NOMO-1 treated with dmso at 0.1 percent for 144 hours (cell line): ENCODE measurements at regions not wholly inside any gene's neighbourhood (a gene's known extent, or its start where the extent isn't known, plus 50 kb on each side); places are given as distances from the start of the nearest gene placed in this dataset.
"Not testable (repeated sequence)": the region's sequence is repeated elsewhere in the genome, so short reads cannot be mapped to it uniquely, and the experiment has no call there.

Experiments
- DNase-seq: peaks from one replicate; lab custom pipeline; 2025; ENCODE audit not compliant: unreplicated experiment; lab: John Stamatoyannopoulos, UW

DNA sequence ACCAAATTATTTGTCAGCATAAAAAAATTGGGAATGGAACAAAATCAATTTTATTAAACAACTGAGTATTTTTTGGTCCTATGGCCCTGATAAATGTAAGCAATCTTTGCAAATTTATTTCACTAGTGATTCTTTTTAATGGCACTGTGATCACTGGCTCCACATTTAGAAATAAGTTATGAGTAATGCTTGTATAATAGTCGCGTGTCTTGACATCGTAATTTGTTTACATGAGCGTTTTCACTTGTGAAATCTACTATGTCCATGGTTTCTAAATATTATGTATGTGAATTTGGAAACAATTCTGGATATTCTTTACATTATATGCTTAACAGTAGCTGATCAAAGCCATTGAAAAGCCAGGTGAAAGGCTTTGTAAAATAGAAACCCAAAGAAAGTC, 817.5 kb downstream of the EFNA5 start:
- DNase-seq, result no peak

DNA sequence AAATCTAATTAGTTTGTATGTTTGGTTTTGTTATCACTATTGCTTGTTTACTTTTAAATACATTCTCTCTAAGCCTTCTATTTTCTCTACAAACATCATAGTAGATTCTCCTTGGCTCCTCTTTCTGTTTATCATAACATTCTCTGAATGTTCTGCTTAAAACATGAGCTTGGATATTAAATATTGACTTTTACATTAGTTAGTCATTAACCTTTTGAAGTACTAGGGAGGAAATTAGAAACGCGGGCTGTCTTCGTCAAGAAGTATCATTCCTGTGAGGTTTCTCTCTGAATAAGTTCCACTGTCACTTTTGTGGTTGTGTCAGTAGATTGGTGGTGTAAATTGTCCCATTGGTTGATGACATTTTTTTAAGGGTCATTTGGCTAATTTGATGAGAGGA, 821.5 kb downstream of the EFNA5 start:
- no peak for DNase-seq

DNA sequence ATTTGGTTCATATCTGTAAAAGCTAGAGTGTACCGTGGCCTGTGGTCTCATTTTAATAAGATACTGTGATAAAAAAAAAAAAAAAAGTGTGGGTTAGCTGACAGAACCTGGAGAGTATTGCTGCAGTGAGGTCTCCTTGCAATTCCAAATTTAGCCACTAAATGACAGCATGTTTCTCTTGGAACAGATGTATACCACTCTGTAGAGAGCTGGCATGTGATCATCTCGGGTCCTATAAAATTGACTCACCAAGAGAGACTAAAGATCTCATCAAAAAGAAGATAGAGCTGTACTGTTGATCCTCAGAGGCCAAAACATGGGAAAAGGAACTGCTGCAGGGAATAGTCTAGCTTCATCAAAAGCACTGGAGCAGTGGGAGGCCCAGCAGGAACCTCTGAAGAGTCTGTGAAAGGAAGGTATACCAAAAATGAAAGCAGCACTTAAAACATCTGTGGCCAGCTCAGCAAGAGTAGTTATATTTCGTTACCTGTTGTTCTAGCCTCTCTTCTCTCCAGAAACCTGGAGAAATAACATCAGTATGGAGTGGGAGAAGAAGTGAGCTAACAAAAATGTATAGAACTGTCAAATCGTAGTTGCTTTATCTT, 826.8 kb downstream of the EFNA5 start:
- no peak for DNase-seq

DNA sequence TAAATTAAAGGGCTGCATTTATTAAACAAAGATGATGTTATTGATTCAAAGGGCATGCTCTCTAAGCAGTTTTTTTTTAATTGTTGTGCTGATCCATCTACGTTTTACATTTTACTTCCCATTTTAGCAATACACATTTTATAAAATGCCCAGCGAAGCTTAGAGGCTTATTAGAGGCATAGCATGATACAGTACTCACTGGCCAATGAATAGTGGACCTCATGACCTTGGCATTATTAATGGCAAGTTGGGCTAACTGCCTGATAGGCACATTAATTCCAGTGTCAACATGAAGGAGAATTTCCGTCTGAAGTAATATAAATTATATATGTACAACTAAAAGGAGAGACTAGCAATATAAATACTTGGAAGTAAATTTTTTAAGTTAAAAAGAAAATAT, 837.2 kb downstream of the EFNA5 start:
- no peak for DNase-seq

DNA sequence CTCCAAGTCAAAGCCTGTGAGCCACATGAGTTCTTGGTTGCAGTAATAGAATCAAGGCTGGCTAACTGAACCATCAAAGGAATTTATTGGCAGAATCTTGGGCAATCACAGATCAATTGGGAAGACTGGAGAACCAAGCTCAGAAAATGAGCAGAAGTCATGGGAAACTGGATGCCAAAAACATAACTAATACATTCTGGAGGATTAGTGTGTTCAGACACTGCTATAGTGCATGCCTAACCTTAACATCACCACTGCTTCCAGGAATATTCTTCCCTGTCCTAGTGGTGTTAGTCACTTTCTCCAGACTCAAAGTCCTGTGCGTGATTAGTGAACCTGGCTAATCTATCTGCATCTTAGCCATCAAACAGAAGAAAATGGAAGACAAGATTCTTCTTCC, 843.7 kb downstream of the EFNA5 start:
- DNase-seq, result no peak

DNA sequence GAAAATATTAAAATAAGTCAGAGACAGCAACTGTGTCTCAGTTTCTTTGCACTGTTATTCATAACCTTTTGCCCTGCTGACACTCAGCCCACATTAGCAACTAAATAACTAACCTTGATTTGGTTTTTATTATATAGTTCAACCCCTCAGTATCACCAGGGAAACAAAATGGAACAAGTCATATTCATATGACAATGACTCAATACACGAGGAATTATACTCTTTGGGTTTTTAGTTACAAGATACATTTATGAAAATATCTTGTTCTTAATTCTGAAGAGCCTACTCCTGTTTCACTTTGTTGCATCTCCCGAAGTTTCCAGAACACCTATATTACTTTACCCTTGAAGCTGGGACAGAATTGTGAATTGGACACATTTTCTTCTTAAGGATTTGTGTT, 845.4 kb downstream of the EFNA5 start:
- no peak for DNase-seq

DNA sequence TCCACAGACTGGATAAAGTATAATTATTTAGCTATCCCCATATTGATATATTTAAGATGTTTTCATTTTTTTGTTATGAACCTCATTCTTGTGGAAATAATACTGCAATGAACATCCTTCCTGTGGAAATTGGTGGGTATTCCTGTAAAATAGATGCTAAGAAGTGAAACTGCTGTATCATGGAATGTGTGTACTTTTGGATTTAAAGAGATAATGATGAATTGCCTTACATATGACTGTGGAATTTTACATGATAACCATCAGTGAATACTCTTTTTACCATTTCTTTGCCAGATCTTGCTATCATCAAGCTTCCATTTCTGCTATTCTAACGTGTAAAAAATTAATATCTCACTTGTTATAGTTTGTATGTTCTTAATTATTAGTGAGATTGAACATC, 847.9 kb downstream of the EFNA5 start:
- DNase-seq, result no peak

DNA sequence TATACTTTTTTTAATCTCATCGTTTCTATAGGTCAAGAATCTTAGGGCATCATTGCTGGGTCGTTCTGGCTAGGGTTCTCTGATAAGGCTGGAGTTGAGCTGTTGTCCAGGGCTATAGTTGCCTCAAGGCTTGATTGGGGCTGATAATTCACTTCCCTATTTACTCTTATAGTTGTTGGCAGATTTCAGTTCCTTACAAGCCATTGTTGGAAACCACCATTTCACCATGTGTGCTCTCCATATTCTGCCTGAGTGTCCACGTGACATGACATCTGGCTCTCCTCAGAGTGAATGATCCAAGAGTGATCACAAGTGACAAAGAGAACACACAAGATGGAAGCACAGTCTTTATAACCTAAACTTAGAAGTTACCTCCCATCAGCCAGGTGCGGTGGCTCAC, 852.2 kb downstream of the EFNA5 start:
- DNase-seq, result no peak

DNA sequence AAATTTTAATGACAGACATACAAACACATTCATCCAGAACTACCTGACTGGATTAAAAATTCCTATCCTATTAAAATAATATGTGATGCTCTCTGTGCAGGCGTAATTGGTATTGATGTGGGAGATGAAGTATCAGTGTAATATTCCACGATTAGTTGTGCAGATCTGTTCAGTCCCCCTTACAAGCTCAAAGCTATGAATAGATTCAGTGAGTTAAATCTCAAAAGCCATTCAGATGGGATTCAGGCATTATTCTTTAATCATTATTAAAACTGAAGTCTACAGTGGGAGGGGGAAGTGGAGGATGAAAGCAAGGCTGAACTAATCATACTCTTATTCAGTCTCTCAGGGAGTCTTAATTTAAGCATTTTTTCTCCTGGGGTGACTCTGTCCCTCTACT, 855.8 kb downstream of the EFNA5 start:
- DNase-seq, result no peak

DNA sequence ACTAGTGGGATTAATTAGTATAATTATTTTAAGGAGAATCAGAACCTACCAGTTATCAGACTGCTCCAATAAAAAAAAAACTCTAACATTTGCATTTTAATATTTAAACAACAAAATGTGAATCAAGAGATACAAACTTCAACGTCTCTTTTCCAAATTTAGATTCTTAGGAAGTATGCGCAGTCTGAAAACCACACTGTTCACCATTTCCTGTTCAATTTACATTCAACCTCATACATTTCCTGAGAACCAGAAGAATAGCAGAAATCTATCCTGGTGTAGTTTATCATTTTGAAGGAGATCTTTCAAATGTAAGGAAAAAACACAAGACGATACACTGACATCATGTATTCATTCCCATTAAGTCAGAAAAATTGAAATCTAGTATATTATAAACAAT, 869.2 kb downstream of the EFNA5 start:
- no peak for DNase-seq

DNA sequence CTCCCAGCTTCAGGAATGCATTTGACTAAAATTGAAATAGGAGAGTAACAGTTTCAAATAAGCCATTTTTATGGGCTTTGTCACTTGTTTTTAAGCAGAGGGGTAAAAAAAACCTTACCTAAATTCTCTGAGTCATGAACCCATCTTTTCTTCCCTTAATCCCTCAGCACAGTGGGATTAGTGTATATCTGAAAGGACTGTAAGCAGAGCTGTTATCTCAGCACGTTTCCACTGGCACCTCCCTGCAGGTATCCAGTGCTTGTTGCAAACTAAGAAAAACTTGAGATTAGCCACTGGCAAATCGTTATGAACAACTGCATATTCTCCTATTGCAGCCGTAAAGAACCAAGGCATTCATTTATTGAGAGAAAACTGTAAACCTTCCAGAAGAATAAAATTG, 872.7 kb downstream of the EFNA5 start:
- DNase-seq, result no peak

DNA sequence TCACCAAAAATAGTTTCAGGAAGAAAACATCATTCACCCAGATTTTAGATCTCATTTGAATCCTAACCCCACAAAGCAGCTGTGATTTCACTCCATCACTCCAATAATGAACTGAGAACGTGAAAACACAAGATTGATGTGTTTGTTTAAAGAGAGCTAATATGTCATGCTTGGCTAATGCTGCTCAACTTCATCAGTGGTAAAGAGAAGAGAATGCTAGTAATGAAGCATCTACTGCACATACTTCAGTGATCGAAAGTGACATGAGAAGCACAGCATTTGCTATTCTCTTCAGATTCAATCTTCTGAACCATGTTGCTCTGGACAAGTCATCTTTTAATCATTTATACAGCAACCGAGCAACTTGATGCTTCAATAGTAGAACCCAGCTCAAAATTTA, 874.7 kb downstream of the EFNA5 start:
- no peak for DNase-seq

DNA sequence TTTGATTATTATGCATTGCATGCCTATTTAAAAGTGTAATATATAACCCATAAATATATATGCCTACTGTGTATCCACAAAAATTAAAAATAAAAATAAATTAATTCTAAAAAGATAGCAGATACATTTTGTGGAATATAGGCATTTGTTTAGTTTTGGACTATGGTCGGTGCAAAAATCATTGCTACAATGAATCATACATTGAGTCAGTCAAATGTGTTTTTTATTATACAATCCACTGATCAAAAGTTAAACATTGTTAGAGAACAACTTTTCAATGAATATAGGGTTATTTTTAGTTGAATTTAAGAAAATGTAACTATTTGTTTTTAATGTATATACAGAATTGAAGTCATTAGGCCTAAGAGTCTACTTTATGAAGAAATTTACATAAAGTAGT, 885.9 kb downstream of the EFNA5 start:
- no peak for DNase-seq

DNA sequence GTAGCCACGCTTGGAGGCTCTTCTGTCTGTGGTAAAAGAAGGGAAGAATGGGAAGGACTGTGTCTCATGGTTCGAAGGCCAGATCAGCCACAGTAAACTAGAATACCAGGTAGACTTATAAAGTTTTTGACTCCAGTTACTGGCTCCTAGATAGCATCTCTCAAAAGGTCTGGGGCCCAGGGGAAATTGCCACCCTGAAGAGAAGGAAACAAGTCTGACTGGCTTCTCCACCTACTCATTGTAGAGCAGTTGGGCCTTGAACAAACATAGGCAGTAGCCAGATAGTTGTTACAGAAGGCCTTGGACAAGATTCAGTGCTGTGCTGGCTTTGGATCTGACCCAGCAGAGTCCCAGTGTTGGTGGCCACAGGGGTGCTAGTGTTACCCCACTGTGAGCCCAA, 890.4 kb downstream of the EFNA5 start:
- DNase-seq, result no peak

DNA sequence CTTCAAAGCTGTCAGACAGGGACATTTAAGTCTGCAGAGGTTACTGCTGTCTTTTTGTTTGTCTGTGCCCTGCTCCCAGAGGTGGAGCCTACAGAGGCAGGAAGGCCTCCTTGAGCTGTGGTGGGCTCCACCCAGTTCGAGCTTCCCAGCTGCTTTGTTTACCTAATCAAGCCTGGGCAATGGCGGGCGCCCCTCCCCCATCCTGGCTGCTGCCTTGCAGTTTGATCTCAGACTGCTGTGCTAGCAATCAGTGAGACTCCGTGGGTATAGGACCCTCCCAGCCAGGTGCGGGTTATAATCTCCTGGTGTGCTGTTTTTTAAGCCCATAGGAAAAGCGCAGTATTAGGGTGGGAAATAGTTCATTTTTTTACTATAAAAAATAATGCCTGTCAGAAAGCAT, 894.2 kb downstream of the EFNA5 start:
- not testable (repeated sequence) for DNase-seq

DNA sequence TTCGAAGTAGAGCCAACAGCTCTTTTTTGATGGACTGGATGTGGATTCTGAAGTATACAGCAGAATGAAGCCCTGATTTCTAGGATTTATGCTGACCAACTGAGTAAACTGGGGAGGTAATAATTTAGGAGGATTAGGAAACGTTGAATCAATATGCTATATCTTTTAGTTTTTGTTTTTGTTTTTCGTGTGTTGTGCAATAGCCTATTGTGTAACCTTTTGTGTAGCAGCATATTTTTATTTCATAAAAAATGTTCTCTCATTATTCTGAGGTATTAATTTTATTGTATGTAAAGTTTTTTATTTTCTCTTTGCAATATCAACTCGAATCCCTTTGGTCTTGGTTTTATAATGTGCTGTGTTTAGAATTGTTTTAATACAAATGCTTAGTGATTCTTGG, 902.3 kb downstream of the EFNA5 start:
- DNase-seq, result no peak

DNA sequence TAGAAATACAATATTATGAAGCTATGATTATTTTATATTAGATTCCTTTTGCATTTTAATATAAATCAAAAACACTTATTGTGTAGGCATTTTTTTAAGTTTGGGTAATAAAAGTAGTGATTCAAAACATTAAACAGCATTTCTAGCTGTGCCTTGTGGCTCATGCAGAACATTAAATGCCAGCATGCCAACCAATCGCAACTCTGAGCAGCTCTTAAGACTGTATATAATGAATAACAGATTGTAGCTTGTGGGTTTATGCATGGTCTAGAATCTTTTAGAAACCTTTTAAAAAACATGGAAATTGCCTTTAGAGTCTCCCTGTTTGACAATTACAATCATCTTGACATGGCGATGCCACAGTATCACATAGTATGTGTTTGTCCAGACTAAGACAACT, 903.8 kb downstream of the EFNA5 start:
- no peak for DNase-seq

DNA sequence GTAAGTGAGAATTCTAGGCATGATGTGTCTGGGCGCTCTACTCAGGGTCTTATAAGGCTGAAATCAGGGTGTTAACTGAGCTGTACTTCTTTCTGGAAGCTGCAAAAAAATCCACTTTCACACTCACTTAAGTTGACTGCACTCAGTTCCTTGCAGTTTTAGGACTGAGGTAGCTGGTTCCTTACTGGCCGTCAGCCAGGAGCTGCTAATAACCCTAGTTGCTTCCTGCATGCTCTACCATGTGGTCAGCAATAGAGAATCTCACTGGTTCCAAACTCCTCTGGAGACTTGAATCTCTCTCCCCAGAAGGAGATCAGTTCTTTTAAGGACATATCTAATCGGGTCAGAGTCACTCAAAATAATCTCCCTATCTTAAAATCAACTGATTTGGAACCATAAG, 911.2 kb downstream of the EFNA5 start:
- DNase-seq, result no peak

DNA sequence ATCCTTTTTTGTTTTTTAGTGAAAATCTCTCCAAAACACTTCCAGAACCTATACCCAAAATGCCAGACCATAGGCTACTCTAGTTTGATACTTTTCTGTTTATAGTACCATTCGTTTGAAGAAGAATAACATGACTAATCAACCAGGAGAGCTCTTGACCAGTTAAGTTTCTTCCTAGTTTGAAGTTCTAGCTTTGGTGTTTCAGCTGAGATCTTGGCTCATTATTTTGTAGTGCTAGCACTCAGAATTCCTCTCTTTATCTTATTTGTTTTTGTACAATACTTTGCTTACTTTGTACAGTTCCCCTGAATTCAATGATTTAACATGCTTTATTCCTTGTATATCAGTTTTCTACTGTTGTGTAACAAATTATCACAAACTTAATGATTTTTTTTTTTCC, 911.6 kb downstream of the EFNA5 start:
- no peak for DNase-seq

DNA sequence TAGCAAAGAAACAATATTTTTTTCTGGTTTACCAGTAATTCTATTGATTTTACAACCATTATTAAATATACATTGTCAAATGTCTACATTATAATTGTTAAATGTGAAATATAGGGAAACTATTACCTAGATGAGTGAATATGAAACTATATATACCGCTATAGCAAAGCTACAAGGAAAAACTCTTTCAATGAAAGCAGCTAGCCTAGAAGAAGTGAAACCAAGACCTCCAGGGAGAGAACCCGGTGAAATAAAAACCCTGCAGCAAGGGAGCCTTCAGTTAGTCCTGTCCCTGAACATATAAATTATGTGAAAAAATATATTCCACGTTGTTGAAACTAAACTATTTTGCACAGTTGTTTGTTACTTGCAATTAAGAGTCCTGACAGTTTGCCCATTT, 913.1 kb downstream of the EFNA5 start:
- no peak for DNase-seq

DNA sequence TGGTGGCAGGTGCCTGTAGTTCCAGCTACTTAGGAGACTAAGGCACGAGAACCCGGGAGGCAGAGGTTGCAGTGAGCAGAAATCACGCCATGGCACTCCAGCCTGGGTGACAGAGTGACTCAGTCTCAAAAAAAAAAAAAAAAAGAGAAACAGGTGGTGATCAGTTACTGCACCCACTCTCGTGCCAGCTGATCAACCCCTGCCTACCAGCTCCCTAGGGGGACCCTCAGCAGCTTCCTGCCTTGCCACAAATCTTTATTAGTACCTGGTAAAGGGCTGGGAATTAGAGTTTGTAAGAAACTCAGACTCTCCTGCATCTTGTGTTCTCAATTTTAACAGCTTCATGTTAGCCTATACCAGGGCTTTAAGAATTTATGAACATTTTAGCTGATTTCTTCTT, 914.9 kb downstream of the EFNA5 start:
- DNase-seq, result no peak

DNA sequence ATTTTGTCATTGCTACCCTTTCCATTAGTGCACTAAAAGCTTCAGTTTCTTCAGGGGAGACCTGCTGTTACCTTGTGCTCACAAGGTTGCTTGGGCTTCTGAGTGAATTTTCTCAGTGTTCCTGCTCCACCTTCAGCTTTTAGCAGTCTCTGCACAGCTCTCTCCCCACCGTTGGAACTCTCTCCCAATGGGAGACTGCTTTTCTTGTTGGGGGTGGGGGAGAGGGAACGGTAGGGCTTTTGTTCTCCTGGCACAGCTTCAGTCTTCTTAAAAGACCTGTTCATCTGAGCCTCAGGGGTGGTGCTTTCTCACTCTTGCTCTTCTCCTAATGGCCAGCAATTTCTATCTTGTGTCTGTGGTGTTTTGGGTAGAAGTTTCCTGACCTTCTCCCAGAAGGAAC, 915.7 kb downstream of the EFNA5 start:
- no peak for DNase-seq

DNA sequence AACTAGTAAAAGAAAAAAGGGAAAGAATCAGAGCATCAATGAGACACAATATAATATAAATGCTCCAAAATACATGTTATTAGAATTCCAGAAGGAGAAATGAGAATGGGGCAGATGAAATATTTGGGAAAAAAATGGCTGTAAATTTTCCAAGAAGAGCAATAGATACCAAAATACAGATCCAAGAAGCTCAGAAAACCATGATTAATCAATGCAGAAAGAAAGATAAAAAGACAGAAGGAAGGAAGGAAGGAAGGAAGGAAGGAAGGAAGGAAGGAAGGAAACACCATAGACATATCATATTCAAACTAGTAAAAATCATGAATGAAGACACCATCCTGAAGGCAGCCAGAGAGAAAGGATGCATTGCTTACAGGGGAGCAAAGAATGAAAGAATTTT, 920.9 kb downstream of the EFNA5 start:
- DNase-seq, result no peak

DNA sequence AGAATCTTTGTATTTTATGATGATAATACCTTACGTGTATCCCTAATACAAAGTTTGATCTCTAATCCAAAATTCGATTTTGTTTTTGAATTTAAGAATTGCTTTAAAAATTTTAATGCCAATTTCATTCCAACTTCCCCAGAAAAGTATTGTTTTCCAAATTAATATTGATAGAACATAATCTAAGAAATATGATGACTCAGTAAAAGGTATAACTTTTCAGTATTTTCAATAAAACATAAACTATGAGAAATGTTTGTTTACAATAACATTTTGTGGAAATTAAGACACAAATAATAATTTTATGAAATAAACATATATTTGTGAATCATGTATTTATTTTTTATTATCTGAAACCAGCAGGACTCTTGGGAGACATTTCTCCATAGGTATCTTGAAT, 931.6 kb downstream of the EFNA5 start:
- DNase-seq, result no peak
